CD4-positive, alpha-beta T cell (primary cell): ENCODE measurements at regions not wholly inside any gene's neighbourhood (a gene's known extent, or its start where the extent isn't known, plus 50 kb on each side); places are given as distances from the start of the nearest gene placed in this dataset.

Experiments used
- ATAC-seq: fragments of 200-7000 bp; cut with Tn5 transposase; one replicate; pipeline ENCODE4 v1.10.0; 2022; ENCODE audit warnings: mild to moderate bottlenecking; ENCODE audit not compliant: poor library complexity
- CTCF ChIA-PET: fragments of 350-600 bp; sonication (Branson Sonifier 250); formaldehyde crosslinking; loops from one replicate; lab custom pipeline; 2021; ENCODE audit warnings: antibody characterized with exemption, inconsistent platforms; lab: Charles Lee
- POLR2A ChIA-PET: fragments of 350-600 bp; sonication (Branson Sonifier 250); formaldehyde crosslinking; loops from one replicate; lab custom pipeline; 2021; ENCODE audit warnings: antibody characterized with exemption, inconsistent platforms; lab: Charles Lee
- DNase-seq, 14 experiments: peaks; one replicate each; pipeline ENCODE4 v3.0.0-alpha.2; 2013 to 2020; ENCODE audit warnings: mixed read lengths in 2 of 14
- H3K27ac ChIP-seq, 2 donors: one replicate each; pipeline versions ENCODE4 v1.5.1 to v1.7.0; 2013; ENCODE audit warnings: low read length in 2 of 2, low read depth in 1 of 2, mild to moderate bottlenecking in 1 of 2
- H3K27me3 ChIP-seq, 2 experiments: 1 replicate in 1 of 2; 2 replicates in 1 of 2; pipeline versions ENCODE4 v1.6.1 to v1.7.0; 2013; ENCODE audit warnings: low read length in 2 of 2, control low read depth in 1 of 2, mild to moderate bottlenecking in 1 of 2, moderate library complexity in 1 of 2; ENCODE audit not compliant: insufficient read depth in 2 of 2, control insufficient read depth in 1 of 2
- H3K36me3 ChIP-seq: one replicate; pipeline ENCODE4 v1.6.1; 2013; ENCODE audit warnings: low read length, control low read depth; ENCODE audit not compliant: insufficient read depth
- H3K4me1 ChIP-seq: one replicate; pipeline ENCODE4 v1.6.1; 2013; ENCODE audit warnings: low read length, control low read depth; ENCODE audit not compliant: insufficient read depth
- H3K4me3 ChIP-seq: one replicate; pipeline ENCODE4 v1.5.1; 2013; ENCODE audit warnings: mild to moderate bottlenecking, low read length, moderate library complexity
- H3K9me3 ChIP-seq, 2 experiments: 1 replicate in 1 of 2; 2 replicates in 1 of 2; pipeline versions ENCODE4 v1.6.1 to v1.7.0; 2013; ENCODE audit warnings: low read length in 2 of 2, mild to moderate bottlenecking in 2 of 2, control low read depth in 1 of 2, moderate library complexity in 1 of 2; ENCODE audit not compliant: control insufficient read depth in 1 of 2, insufficient read depth in 1 of 2
- H3K27ac Mint-ChIP-seq: one replicate; pipeline ENCODE4 v1.8.0; 2020; ENCODE audit warnings: mixed read lengths
- H3K27me3 Mint-ChIP-seq: one replicate; pipeline ENCODE4 v1.8.0; 2021; ENCODE audit warnings: mixed read lengths
- H3K36me3 Mint-ChIP-seq: one replicate; pipeline ENCODE4 v1.8.0; 2021; ENCODE audit warnings: low read depth, mixed read lengths
- H3K4me1 Mint-ChIP-seq: one replicate; pipeline ENCODE4 v1.8.0; 2021; ENCODE audit warnings: low read depth, mixed read lengths
- H3K4me3 Mint-ChIP-seq: one replicate; pipeline ENCODE4 v1.8.0; 2020; ENCODE audit warnings: mild to moderate bottlenecking, mixed read lengths
- H3K9me3 Mint-ChIP-seq: one replicate; pipeline ENCODE4 v1.8.0; 2020; ENCODE audit warnings: mixed read lengths
- CTCF ChIP-seq: fragments of 200-600 bp; IDR thresholded peaks from one replicate; pipeline ENCODE4 v1.8.0; 2022; ENCODE audit warnings: antibody characterized with exemption, mild to moderate bottlenecking
- intact Hi-C, 2 experiments: fragments of 100-400 bp; cut with DNase I in 1 of 2; cut with micrococcal nuclease in 1 of 2; formaldehyde crosslinking; loops; one replicate each; pipeline versions ENCODE4 v1.15.1 to v1.9.0; 2023 to 2025; cut with DNase I, micrococcal nuclease

- ATAC-seq (no peak), DNase-seq (no peak)
- Mint-ChIP-seq H3K4me1 (no peaks in the 10 kb centered on the region), H3K36me3 (no peaks in the 10 kb centered on the region), H3K27me3 (no peaks in the 10 kb centered on the region), H3K4me3 (no peak overlapping the region), H3K9me3 (no peaks in the 10 kb centered on the region), H3K27ac (no peak overlapping the region)
- intact Hi-C loops: no loop called here
- TF ChIP-seq CTCF: no peak
- no peaks in the 10 kb centered on the region for H3K36me3 ChIP-seq
- H3K27me3 ChIP-seq: no peaks in the 10 kb centered on the region
- ChIA-PET CTCF (interaction anchor here (1.8 kb wide), 1 partner anchor 10 kb away, joined by 3 read pairs; no protein-coding TSS in a partner anchor), POLR2A (no interaction called here)
- H3K4me1 ChIP-seq: no peaks in the 10 kb centered on the region
- H3K27ac ChIP-seq: no peak overlapping the region
- no peak overlapping the region for H3K4me3 ChIP-seq
- H3K9me3 ChIP-seq: no peaks in the 10 kb centered on the region
These were observed 738.5 kb upstream of the CHRM3 start for GRCh38 chr1:238647877-238648276.

- Mint-ChIP-seq H3K4me1 (no peaks in the 10 kb centered on the region), H3K36me3 (no peaks in the 10 kb centered on the region), H3K9me3 (no peaks in the 10 kb centered on the region), H3K27me3 (no peaks in the 10 kb centered on the region), H3K4me3 (no peak overlapping the region), H3K27ac (no peak overlapping the region)
- no peaks in the 10 kb centered on the region for H3K27me3 ChIP-seq
- ATAC-seq (no peak), DNase-seq (no peak)
- H3K27ac ChIP-seq: no peak overlapping the region
- no peaks in the 10 kb centered on the region for H3K4me1 ChIP-seq
- TF ChIP-seq CTCF: no peak
- no peak overlapping the region for H3K4me3 ChIP-seq
- intact Hi-C loops: no loop called here
- CTCF ChIA-PET: no interaction called here
- no peaks in the 10 kb centered on the region for H3K9me3 ChIP-seq
- H3K36me3 ChIP-seq: no peaks in the 10 kb centered on the region
- POLR2A ChIA-PET: no interaction called here
These were observed 744.1 kb upstream of the CHRM3 start for GRCh38 chr1:238642231-238642630.

- Histone ChIP-seq H3K4me1 (no peaks in the 10 kb centered on the region), H3K4me3 (no peak overlapping the region), H3K36me3 (no peaks in the 10 kb centered on the region), H3K27me3 (no peaks in the 10 kb centered on the region), H3K27ac (no peak overlapping the region), H3K9me3 (peaks cover 0 to 4% of the 10 kb centered on the region in 2 experiments)
- no peaks in the 10 kb centered on the region for H3K36me3 Mint-ChIP-seq
- CTCF ChIA-PET: no interaction called here
- no peak for TF ChIP-seq CTCF
- no peaks in the 10 kb centered on the region for H3K4me1 Mint-ChIP-seq
- intact Hi-C loops: no loop called here
- ATAC-seq: no peak
- H3K27me3 Mint-ChIP-seq: no peaks in the 10 kb centered on the region
- POLR2A ChIA-PET: no interaction called here
- no peak for DNase-seq
- no peaks in the 10 kb centered on the region for H3K9me3 Mint-ChIP-seq
- no peak overlapping the region for H3K27ac Mint-ChIP-seq
- H3K4me3 Mint-ChIP-seq: no peak overlapping the region
These were observed 746.5 kb upstream of the CHRM3 start for GRCh38 chr1:238639861-238640260.
